Endothelial cell of umbilical vein (primary cell): ENCODE measurements at regions not wholly inside any gene's neighbourhood (a gene's known extent, or its start where the extent isn't known, plus 50 kb on each side); places are given as distances from the start of the nearest gene placed in this dataset.

Experiments
- BruUV-seq: library from RNA; stranded (reverse); fragments of 400-500 nt; replicated peaks from 2 replicates; lab custom pipeline; 2021; lab: Mats Ljungman, UMichigan
- CTCF ChIA-PET: fragments of 300-600, 350-600 bp; sonication (Branson Sonifier 250); formaldehyde crosslinking; loops from one replicate; lab custom pipeline; 2021; ENCODE audit warnings: antibody characterized with exemption, inconsistent platforms; lab: Charles Lee
- POLR2A ChIA-PET: fragments of 300-600, 350-600 bp; sonication (Branson Sonifier 250); formaldehyde crosslinking; loops from one replicate; lab custom pipeline; 2021; ENCODE audit warnings: antibody characterized with exemption, inconsistent platforms; lab: Charles Lee
- DNase-seq: peaks from one replicate; pipeline ENCODE4 v3.0.0-alpha.2; 2011; ENCODE audit warnings: low read depth, low spot score
- FAIRE-seq: peaks from 2 replicates; lab custom pipeline; 2011; peaks lifted over from hg19 to GRCh38; lab: Jason Lieb, UNC
- H2AFZ ChIP-seq: 2 replicates; pipeline ENCODE4 v1.6.0; 2012; ENCODE audit warnings: low read depth, low read length, control low read depth, inconsistent platforms
- H3K27ac ChIP-seq: 2 replicates; pipeline ENCODE4 v1.5.1; 2011; ENCODE audit warnings: low read depth, mild to moderate bottlenecking, control low read depth, low read length, moderate library complexity; ENCODE audit not compliant: insufficient read depth
- H3K27me3 ChIP-seq, 2 experiments: 2 replicates each; pipeline versions ENCODE4 v1.6.0 to v1.6.1; 2011; ENCODE audit warnings: low read length in 2 of 2, mixed read lengths in 1 of 2; ENCODE audit not compliant: control insufficient read depth in 2 of 2, insufficient read depth in 2 of 2
- H3K36me3 ChIP-seq, 2 experiments: 2 replicates in 1 of 2; 3 replicates in 1 of 2; pipeline ENCODE4 v1.5.1; 2011; ENCODE audit warnings: low read length in 2 of 2, mild to moderate bottlenecking in 1 of 2, moderate library complexity in 1 of 2; ENCODE audit not compliant: control insufficient read depth in 2 of 2, insufficient read depth in 2 of 2; ENCODE audit errors: extremely low read depth in 1 of 2
- H3K4me1 ChIP-seq: 3 replicates; pipeline ENCODE4 v1.5.1; 2011; ENCODE audit warnings: mild to moderate bottlenecking, low read length; ENCODE audit not compliant: control insufficient read depth, insufficient read depth; ENCODE audit errors: extremely low read depth
- H3K4me2 ChIP-seq: 2 replicates; pipeline ENCODE4 v1.6.1; 2011; ENCODE audit warnings: low read length, control low read depth, mixed read lengths; ENCODE audit not compliant: insufficient read depth
- H3K4me3 ChIP-seq, 3 experiments: fragments of 200-600 bp in 1 of 3; sonication (generic), shearing (Covaris generic) in 1 of 3; replicated peaks in 1 of 3; 2 replicates each; pipeline ENCODE4 v1.5.1; 2011 to 2016; ENCODE audit warnings: control low read depth in 3 of 3, low read length in 3 of 3, mild to moderate bottlenecking in 2 of 3, inconsistent platforms in 1 of 3, low read depth in 1 of 3, moderate library complexity in 1 of 3; ENCODE audit not compliant: insufficient read depth in 1 of 3
- H3K79me2 ChIP-seq: 2 replicates; pipeline ENCODE4 v1.6.0; 2012; ENCODE audit warnings: low read length, inconsistent platforms; ENCODE audit not compliant: control insufficient read depth, insufficient read depth
- H3K9ac ChIP-seq: replicated peaks from 2 replicates; pipeline ENCODE3; 2011; ENCODE audit warnings: low read length, control low read depth; ENCODE audit not compliant: insufficient read depth; ENCODE audit errors: extremely low read depth
- H3K9me1 ChIP-seq: replicated peaks from 3 replicates; pipeline ENCODE4 v1.6.0; 2011; ENCODE audit warnings: mild to moderate bottlenecking, low read length; ENCODE audit not compliant: control insufficient read depth, insufficient read depth; ENCODE audit errors: extremely low read depth
- H3K9me3 ChIP-seq: replicated peaks from 2 replicates; pipeline ENCODE4 v1.5.1; 2012; ENCODE audit warnings: low read length, inconsistent platforms; ENCODE audit not compliant: control insufficient read depth, insufficient read depth
- H4K20me1 ChIP-seq: replicated peaks from 2 replicates; pipeline ENCODE3; 2011; ENCODE audit warnings: mild to moderate bottlenecking, low read length; ENCODE audit not compliant: control insufficient read depth, insufficient read depth; ENCODE audit errors: extremely low read depth
- CTCF ChIP-seq, 2 donors: IDR thresholded peaks; 1 replicate in 1 of 2; 2 replicates in 1 of 2; pipeline ENCODE4 v1.5.1; 2011; ENCODE audit warnings: low read length in 2 of 2, mild to moderate bottlenecking in 2 of 2, moderate library complexity in 2 of 2, control low read depth in 1 of 2, inconsistent platforms in 1 of 2, low read depth in 1 of 2; ENCODE audit not compliant: insufficient read depth in 1 of 2; ENCODE audit errors: extremely low read depth in 1 of 2
- EZH2 ChIP-seq: IDR thresholded peaks from 2 replicates; pipeline ENCODE4 v1.6.1; 2012; ENCODE audit warnings: borderline replicate concordance, low read depth, mild to moderate bottlenecking, moderate library complexity, low read length, inconsistent platforms; ENCODE audit not compliant: severe bottlenecking
- FOS ChIP-seq: IDR thresholded peaks from 2 replicates; pipeline ENCODE4 v1.6.1; 2011; ENCODE audit warnings: mild to moderate bottlenecking, low read length, moderate library complexity, borderline replicate concordance; ENCODE audit not compliant: insufficient read depth
- GATA2 ChIP-seq: IDR thresholded peaks from 2 replicates; pipeline ENCODE4 v1.7.0; 2011; ENCODE audit warnings: low read depth, mild to moderate bottlenecking, moderate library complexity, mixed read lengths, low read length; ENCODE audit not compliant: insufficient read length, insufficient read depth
- JUN ChIP-seq: IDR thresholded peaks from 2 replicates; pipeline ENCODE4 v1.6.1; 2011; ENCODE audit warnings: borderline replicate concordance, low read depth; ENCODE audit not compliant: insufficient read length, insufficient read depth
- MAX ChIP-seq: IDR thresholded peaks from 2 replicates; pipeline ENCODE4 v1.6.1; 2011; ENCODE audit not compliant: insufficient read depth, insufficient read length
- MYC ChIP-seq: IDR thresholded peaks from one replicate; pipeline ENCODE4 v1.6.1; 2011; ENCODE audit warnings: mild to moderate bottlenecking, low read depth, low read length
- POLR2A ChIP-seq: IDR thresholded peaks from 2 replicates; pipeline ENCODE4 v1.6.1; 2012; ENCODE audit warnings: low read depth, mild to moderate bottlenecking, control low read depth, low read length
- POLR2AphosphoS5 ChIP-seq: IDR thresholded peaks from 2 replicates; pipeline ENCODE4 v1.6.1; 2012; ENCODE audit warnings: low read depth, mild to moderate bottlenecking, control low read depth, low read length, moderate library complexity; ENCODE audit not compliant: insufficient read depth
- dilution Hi-C: fragments of 300-500 bp; cut with MboI; formaldehyde crosslinking; loops from one replicate; pipeline ENCODE4 v1.15.0; 2019; ENCODE audit warnings: low sequenced_read_pairs; ENCODE audit not compliant: extremely low pct_ligation_motif_present
- intact Hi-C: fragments of 100-400 bp; cut with micrococcal nuclease; formaldehyde crosslinking; loops from one replicate; pipeline ENCODE4 v1.10.0; 2022

GRCh38 chr2:173661586-173661985 is 303.6 kb downstream of the SP3 start:
- H3K9ac ChIP-seq, result no peak overlapping the region
- no peaks in the 10 kb centered on the region for H3K79me2 ChIP-seq
- no peak overlapping the region for H3K4me3 ChIP-seq
- H3K27me3 ChIP-seq, result peaks cover 4 to 16% of the 10 kb centered on the region in 2 experiments
- no peak overlapping the region for H3K4me2 ChIP-seq
- H3K27ac ChIP-seq, result no peak overlapping the region
- no TSS peak for BruUV-seq
- ChIA-PET POLR2A (no interaction called here), CTCF (interaction anchor here (0.9 kb wide), 1 partner anchor 212 kb away, joined by 4 read pairs; no protein-coding TSS in a partner anchor)
- dilution Hi-C loops, result no loop called here
- TF ChIP-seq POLR2AphosphoS5 (no peak), MAX (no peak), JUN (no peak), CTCF (IDR thresholded peaks at IDR 0.05; ENCODE audit: extremely low read depth in 1 of 2, insufficient read depth in 1 of 2, low read depth in 1 of 2, low read length in 2 of 2) (no peak), POLR2A (no peak), FOS (no peak), GATA2 (no peak), MYC (no peak), EZH2 (no peak)
- H3K9me1 ChIP-seq, result no peaks in the 10 kb centered on the region
- H4K20me1 ChIP-seq, result no peaks in the 10 kb centered on the region
- intact Hi-C loops, result no loop called here
- no peak overlapping the region for H2AFZ ChIP-seq
- no peaks in the 10 kb centered on the region for H3K4me1 ChIP-seq
- no peaks in the 10 kb centered on the region for H3K9me3 ChIP-seq
- FAIRE-seq, result no peak
- DNase-seq, result no peak
- no peaks in the 10 kb centered on the region for H3K36me3 ChIP-seq
